Chondrocyte (in vitro differentiated cells): ENCODE measurements at regions not wholly inside any gene's neighbourhood (a gene's known extent, or its start where the extent isn't known, plus 50 kb on each side); places are given as distances from the start of the nearest gene placed in this dataset.
"Not testable (repeated sequence)": the region's sequence is repeated elsewhere in the genome, so short reads cannot be mapped to it uniquely, and the experiment has no call there.

Source experiments
- DNase-seq: peaks from one replicate; pipeline ENCODE4 v3.0.0; 2021; ENCODE audit warnings: mixed read lengths, low spot score
- H3K27ac Mint-ChIP-seq: one replicate; pipeline ENCODE4 v1.8.0; 2021; ENCODE audit warnings: mild to moderate bottlenecking, moderate library complexity, mixed read lengths; ENCODE audit not compliant: unreplicated experiment
- H3K27me3 Mint-ChIP-seq: 2 replicates; pipeline ENCODE4 v1.8.0; 2021; ENCODE audit warnings: low read depth, mixed read lengths
- H3K36me3 Mint-ChIP-seq: 2 replicates; pipeline ENCODE4 v1.8.0; 2021; ENCODE audit warnings: low read depth, mixed read lengths
- H3K4me1 Mint-ChIP-seq: 2 replicates; pipeline ENCODE4 v1.8.0; 2021; ENCODE audit warnings: low read depth, mild to moderate bottlenecking, mixed read lengths
- H3K4me3 Mint-ChIP-seq: one replicate; pipeline ENCODE4 v1.8.0; 2021; ENCODE audit warnings: mild to moderate bottlenecking, moderate library complexity, mixed read lengths; ENCODE audit not compliant: unreplicated experiment
- H3K9me3 Mint-ChIP-seq: 2 replicates; pipeline ENCODE4 v1.8.0; 2021; ENCODE audit warnings: low read depth, mixed read lengths
- TF ChIP-seq, protein P1 (sequence below): fragments of 200-600 bp; sonication (generic); IDR thresholded peaks from 2 replicates; pipeline ENCODE4 v1.5.0; 2021; ENCODE audit warnings: antibody characterized with exemption, mild to moderate bottlenecking, moderate library complexity

DNA sequence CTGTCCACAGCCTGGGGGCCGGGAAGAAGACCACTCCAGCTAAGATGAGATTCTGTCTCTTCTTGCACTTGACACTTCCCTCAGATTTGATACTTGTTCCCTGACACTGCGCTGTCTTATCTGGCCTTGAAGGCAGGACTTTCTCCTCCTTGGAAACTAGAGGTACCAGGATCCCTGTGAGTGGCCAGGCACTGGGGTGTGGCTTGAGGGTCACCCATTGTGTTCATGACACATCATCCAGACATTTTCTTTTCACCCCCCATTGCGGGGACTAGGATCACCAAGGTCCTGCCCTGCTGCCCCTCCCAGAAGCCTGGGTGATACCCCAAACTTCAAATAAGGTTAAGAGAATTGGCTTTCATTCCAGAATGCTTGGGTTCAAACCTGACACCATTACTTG is 103.3 kb downstream of the NDFIP1 start:
- H3K27ac Mint-ChIP-seq = no peak overlapping the region
- no peaks in the 10 kb centered on the region for H3K36me3 Mint-ChIP-seq
- peaks cover 22% of the 10 kb centered on the region for H3K27me3 Mint-ChIP-seq
- no peak overlapping the region for H3K4me3 Mint-ChIP-seq
- DNase-seq = no peak
- no peaks in the 10 kb centered on the region for H3K9me3 Mint-ChIP-seq
- H3K4me1 Mint-ChIP-seq = peaks cover 12% of the 10 kb centered on the region
- TF ChIP-seq, protein P1, sequence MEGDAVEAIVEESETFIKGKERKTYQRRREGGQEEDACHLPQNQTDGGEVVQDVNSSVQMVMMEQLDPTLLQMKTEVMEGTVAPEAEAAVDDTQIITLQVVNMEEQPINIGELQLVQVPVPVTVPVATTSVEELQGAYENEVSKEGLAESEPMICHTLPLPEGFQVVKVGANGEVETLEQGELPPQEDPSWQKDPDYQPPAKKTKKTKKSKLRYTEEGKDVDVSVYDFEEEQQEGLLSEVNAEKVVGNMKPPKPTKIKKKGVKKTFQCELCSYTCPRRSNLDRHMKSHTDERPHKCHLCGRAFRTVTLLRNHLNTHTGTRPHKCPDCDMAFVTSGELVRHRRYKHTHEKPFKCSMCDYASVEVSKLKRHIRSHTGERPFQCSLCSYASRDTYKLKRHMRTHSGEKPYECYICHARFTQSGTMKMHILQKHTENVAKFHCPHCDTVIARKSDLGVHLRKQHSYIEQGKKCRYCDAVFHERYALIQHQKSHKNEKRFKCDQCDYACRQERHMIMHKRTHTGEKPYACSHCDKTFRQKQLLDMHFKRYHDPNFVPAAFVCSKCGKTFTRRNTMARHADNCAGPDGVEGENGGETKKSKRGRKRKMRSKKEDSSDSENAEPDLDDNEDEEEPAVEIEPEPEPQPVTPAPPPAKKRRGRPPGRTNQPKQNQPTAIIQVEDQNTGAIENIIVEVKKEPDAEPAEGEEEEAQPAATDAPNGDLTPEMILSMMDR = no peak

DNA sequence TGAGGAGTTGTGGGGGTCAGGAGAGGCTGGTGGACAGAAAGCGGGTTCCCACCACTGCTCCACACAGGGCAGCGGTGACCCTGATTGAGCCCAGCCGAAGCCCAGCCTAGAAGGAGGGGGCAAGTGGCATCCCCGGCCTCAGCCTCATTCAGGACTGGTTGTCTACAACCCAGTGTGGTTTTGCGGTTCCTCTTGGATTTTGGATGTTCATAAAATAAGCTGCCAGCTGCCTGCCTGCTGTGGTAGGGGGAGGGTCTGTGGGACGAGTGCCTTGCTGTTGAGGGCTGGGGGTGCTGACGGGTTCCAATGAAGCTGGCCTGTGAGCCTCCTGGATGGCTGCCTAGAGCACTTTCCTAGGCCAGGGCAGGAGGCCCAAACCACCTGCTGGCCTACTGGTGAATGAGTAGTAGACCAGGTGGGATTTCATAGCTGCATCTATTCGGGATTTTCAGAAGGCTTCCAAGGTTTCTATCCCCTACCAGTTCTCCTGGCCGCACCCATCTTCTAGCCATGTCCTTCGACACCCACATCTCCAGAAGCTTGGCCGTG is 102.4 kb downstream of the NDFIP1 start:
- TF ChIP-seq, protein P1 = no peak
- Mint-ChIP-seq H3K4me3 (no peak overlapping the region), H3K27me3 (peaks cover 25% of the 10 kb centered on the region), H3K36me3 (no peaks in the 10 kb centered on the region), H3K9me3 (no peaks in the 10 kb centered on the region), H3K27ac (no peak overlapping the region), H3K4me1 (peaks cover 4% of the 10 kb centered on the region)
- no peak for DNase-seq

DNA sequence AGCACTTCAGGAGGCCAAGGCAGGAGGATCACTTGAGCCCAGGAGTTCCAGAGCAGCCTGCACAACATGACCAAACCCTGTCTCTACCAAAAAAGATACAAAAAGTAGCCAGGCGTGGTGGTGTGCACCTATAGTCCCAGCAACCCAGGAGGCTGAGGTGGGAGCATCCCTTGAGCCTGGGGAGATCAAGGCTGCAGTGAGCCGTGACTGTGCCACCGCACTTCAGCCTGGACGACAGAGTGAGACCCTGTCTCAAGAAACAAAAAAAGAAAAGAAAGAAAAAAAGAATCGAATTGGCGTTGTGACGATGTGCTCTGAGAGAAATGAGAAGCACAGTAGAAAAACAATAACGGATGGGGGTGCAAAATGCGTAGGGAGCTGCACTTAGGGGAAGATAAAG is 101.4 kb downstream of the NDFIP1 start:
- TF ChIP-seq, protein P1 = no peak
- no peaks in the 10 kb centered on the region for H3K36me3 Mint-ChIP-seq
- no peaks in the 10 kb centered on the region for H3K9me3 Mint-ChIP-seq
- no peak overlapping the region for H3K27ac Mint-ChIP-seq
- no peak overlapping the region for H3K4me3 Mint-ChIP-seq
- peaks cover 29% of the 10 kb centered on the region for H3K27me3 Mint-ChIP-seq
- no peak for DNase-seq
- H3K4me1 Mint-ChIP-seq = no peaks in the 10 kb centered on the region

DNA sequence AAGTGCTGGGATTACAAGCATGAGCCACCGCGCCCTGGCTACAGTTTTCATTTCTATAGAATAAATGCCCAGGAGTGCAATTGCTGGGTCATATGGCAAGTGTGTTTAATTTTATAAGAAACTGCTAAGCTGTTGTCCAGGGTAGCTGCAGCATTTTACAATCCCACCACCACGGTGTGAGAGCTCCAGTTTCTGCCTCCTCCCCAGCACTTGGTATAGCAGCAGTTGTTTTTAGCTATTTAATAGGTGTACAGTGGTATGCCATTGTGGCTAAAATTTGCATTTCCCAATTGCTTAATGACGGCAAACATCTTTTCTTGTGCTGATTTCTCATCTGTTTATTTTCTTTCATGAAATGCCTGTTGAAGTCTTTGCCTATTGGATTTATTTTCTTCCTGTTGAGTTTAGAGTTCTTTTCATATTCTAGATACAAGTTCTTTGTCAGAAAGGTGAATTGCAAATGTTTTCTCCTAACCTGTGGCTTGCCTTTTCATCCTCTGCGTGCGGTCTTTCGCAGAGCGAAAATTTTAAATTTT is 100.3 kb downstream of the NDFIP1 start:
- TF ChIP-seq, protein P1 = no peak
- Mint-ChIP-seq H3K9me3 (no peaks in the 10 kb centered on the region), H3K27me3 (peaks cover 38% of the 10 kb centered on the region), H3K4me3 (no peak overlapping the region), H3K4me1 (no peaks in the 10 kb centered on the region), H3K36me3 (no peaks in the 10 kb centered on the region), H3K27ac (no peak overlapping the region)
- DNase-seq = no peak

DNA sequence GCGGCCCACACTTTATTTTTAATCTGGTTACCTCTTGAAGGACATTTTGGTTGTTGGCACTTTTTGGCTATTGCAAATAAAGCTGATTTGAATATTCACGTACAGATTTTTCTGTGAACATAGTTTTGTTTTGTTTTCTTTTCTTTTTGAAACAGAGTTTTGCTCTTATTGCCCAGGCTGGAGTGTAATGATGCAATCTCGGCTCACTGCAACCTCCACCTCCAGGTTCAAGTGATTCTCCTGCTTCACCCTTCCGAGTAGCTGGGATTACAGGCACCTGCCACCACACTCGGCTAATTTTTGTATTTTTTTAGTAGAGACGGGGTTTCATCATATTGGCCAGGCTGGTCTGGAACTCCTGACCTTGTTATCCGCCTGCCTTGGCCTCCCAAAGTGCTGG is 99.7 kb downstream of the NDFIP1 start:
- not testable (repeated sequence) for H3K36me3 Mint-ChIP-seq, H3K4me3 Mint-ChIP-seq, H3K4me1 Mint-ChIP-seq, DNase-seq, H3K27ac Mint-ChIP-seq, H3K9me3 Mint-ChIP-seq
- peaks cover 40% of the 10 kb centered on the region for H3K27me3 Mint-ChIP-seq

DNA sequence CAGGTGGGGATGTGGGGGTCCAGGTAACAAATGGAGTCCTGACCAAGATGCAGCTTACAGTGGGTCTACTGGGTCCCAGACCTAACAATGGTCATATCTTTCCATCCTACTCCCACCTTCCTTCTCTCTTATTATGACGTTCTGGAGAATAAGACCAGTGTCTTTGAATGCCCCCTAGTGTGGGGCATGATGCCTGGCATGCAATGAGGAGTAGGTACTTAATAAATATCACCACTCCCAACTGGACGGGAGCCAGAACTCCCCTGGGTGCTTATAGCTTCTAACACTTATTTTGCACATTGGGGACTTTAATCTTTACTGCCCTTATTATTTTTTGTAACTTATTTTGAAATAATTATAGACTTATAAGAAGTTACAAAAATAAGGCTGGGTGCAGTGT is 98.2 kb downstream of the NDFIP1 start:
- no peak for DNase-seq
- no peaks in the 10 kb centered on the region for H3K36me3 Mint-ChIP-seq
- peaks cover 39% of the 10 kb centered on the region for H3K27me3 Mint-ChIP-seq
- no peak overlapping the region for H3K4me3 Mint-ChIP-seq
- H3K4me1 Mint-ChIP-seq = no peaks in the 10 kb centered on the region
- H3K27ac Mint-ChIP-seq = no peak overlapping the region
- TF ChIP-seq, protein P1 = peak; percentile 15
- no peaks in the 10 kb centered on the region for H3K9me3 Mint-ChIP-seq
